Breast epithelium (tissue), 4 donors: ENCODE measurements at regions not wholly inside any gene's neighbourhood (a gene's known extent, or its start where the extent isn't known, plus 50 kb on each side); places are given as distances from the start of the nearest gene placed in this dataset.

Source experiments
- DNase-seq, 2 donors: peaks; one replicate each; pipeline ENCODE4 v3.0.0-alpha.2; 2019; ENCODE audit warnings: low spot score in 2 of 2
- H3K27ac ChIP-seq, 2 donors: fragments of 200-600 bp; sonication (generic) in 1 of 2; one replicate each; pipeline ENCODE4 v1.5.1; 2016 to 2019; ENCODE audit warnings: mild to moderate bottlenecking in 1 of 2
- H3K27me3 ChIP-seq, 2 donors: fragments of 200-600 bp; sonication (generic) in 1 of 2; one replicate each; pipeline versions ENCODE4 v1.5.1 to v1.6.0; 2017 to 2019; ENCODE audit warnings: control low read depth in 1 of 2, mild to moderate bottlenecking in 1 of 2
- H3K36me3 ChIP-seq: fragments of 200-600 bp; one replicate; pipeline ENCODE4 v1.5.1; 2019
- H3K4me1 ChIP-seq, 2 donors: fragments of 200-600 bp; sonication (generic); one replicate each; pipeline ENCODE4 v1.5.1; 2016 to 2019; ENCODE audit warnings: control low read depth in 1 of 2
- H3K4me3 ChIP-seq, 3 donors: fragments of 200-600 bp; sonication (generic); 1 replicate in 2 of 3; 2 replicates in 1 of 3; pipeline ENCODE4 v1.5.1; 2016 to 2019; ENCODE audit warnings: mild to moderate bottlenecking in 3 of 3, moderate library complexity in 2 of 3
- H3K9me3 ChIP-seq, 2 donors: fragments of 200-600 bp; sonication (generic) in 1 of 2; one replicate each; pipeline ENCODE4 v1.5.1; 2016 to 2019; ENCODE audit warnings: control low read depth in 1 of 2
- POLR2A ChIP-seq: fragments of 450-650 bp; IDR thresholded peaks from one replicate; pipeline ENCODE4 v1.6.1; 2016; ENCODE audit warnings: antibody characterized with exemption, mild to moderate bottlenecking, moderate library complexity
- POLR2AphosphoS5 ChIP-seq, 3 donors: sonication (generic); formaldehyde crosslinking; IDR thresholded peaks; one replicate each; pipeline ENCODE4 v1.6.1; 2017; ENCODE audit warnings: antibody characterized with exemption in 3 of 3
- intact Hi-C: fragments of 100-400 bp; cut with DNase I; formaldehyde crosslinking; loops from one replicate; pipeline ENCODE4 v1.15.1; 2023; ENCODE audit warnings: low total_unique reads
- TF ChIP-seq, protein P1 (sequence below), 3 donors: fragments of 450-650 bp; IDR thresholded peaks; one replicate each; pipeline ENCODE4 v1.5.1; 2016 to 2017; ENCODE audit warnings: antibody characterized with exemption in 3 of 3, mild to moderate bottlenecking in 3 of 3, moderate library complexity in 3 of 3

DNA sequence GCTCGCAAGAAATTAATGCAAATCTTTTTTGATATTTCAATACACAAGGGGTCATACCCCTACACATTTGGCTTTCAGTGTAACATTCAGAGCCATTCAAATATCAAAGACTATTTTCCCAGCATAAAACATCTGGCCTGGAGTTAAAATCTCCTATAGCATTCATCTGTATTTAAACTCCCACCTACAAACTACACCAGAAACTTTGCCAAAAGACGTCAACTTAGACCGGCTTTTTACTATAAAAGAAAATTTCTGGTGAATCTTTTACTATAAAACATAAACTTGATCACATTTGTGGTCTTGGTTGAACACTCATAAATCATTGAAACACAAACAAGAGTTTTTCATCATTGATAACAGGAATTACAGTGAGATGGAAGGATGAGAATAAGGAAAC lies 473.3 kb upstream of the DCN start:
- no peak for DNase-seq
- TF ChIP-seq, protein P1, sequence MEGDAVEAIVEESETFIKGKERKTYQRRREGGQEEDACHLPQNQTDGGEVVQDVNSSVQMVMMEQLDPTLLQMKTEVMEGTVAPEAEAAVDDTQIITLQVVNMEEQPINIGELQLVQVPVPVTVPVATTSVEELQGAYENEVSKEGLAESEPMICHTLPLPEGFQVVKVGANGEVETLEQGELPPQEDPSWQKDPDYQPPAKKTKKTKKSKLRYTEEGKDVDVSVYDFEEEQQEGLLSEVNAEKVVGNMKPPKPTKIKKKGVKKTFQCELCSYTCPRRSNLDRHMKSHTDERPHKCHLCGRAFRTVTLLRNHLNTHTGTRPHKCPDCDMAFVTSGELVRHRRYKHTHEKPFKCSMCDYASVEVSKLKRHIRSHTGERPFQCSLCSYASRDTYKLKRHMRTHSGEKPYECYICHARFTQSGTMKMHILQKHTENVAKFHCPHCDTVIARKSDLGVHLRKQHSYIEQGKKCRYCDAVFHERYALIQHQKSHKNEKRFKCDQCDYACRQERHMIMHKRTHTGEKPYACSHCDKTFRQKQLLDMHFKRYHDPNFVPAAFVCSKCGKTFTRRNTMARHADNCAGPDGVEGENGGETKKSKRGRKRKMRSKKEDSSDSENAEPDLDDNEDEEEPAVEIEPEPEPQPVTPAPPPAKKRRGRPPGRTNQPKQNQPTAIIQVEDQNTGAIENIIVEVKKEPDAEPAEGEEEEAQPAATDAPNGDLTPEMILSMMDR (IDR thresholded peaks at IDR 0.05) = no peak
- no peak for TF ChIP-seq POLR2AphosphoS5 (IDR thresholded peaks at IDR 0.05)
- TF ChIP-seq POLR2A = no peak
- Histone ChIP-seq H3K36me3 (no peaks in the 10 kb centered on the region), H3K27me3 (no peaks in the 10 kb centered on the region), H3K9me3 (no peaks in the 10 kb centered on the region), H3K4me3 (no peak overlapping the region), H3K27ac (no peak overlapping the region), H3K4me1 (no peaks in the 10 kb centered on the region)
- intact Hi-C loops = no loop called here

DNA sequence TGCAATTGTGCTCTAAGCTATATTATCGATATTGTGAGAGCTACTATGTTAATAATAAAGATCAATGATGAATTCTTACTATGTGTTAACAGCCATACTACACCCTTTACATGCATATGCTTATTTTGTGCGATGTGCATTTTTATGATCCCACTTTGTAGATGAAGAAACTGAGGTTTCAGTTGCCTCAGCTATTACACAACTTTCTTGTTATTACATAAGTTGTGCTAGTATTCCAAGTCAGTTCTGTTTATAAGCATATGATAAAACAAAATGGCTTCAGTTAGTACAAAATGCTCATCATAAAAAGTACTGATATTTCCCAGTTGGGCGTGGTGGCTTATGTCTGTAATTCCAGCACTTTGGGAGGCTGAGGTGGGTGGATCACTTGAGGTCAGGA lies 471.5 kb upstream of the DCN start:
- H3K4me3 ChIP-seq = no peak overlapping the region
- intact Hi-C loops = loop anchor here (5.0 kb wide), 1 partner anchor 368 kb away; no protein-coding TSS in a partner anchor
- no peaks in the 10 kb centered on the region for H3K36me3 ChIP-seq
- H3K27ac ChIP-seq = no peak overlapping the region
- no peaks in the 10 kb centered on the region for H3K9me3 ChIP-seq
- DNase-seq = no peak
- TF ChIP-seq, protein P1 (IDR thresholded peaks at IDR 0.05) = no peak
- TF ChIP-seq POLR2A (no peak), POLR2AphosphoS5 (IDR thresholded peaks at IDR 0.05) (no peak)
- H3K4me1 ChIP-seq = no peaks in the 10 kb centered on the region
- H3K27me3 ChIP-seq = no peaks in the 10 kb centered on the region

DNA sequence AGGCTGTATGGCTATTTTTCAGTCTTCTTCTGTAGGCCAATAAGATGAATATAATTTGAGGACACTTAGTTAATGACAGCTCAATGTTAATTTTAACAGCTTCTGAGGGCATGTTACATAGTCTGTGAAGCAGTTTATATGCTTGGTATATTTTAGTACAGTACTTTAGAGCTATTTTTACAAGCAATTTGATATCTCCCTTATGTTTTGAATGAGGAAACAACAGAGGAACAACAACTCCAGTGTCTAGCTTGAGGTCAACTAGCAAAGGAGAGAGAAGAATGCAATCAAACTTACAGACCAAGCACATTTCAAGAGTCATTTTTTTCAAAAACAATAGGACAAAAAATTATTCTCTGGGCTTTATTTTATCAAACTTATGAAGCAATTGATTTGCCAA lies 469.1 kb upstream of the DCN start:
- H3K4me1 ChIP-seq = no peaks in the 10 kb centered on the region
- no peak overlapping the region for H3K4me3 ChIP-seq
- no peaks in the 10 kb centered on the region for H3K36me3 ChIP-seq
- no peak overlapping the region for H3K27ac ChIP-seq
- no peaks in the 10 kb centered on the region for H3K27me3 ChIP-seq
- intact Hi-C loops = loop anchor here (5.0 kb wide), 1 partner anchor 371 kb away; no protein-coding TSS in a partner anchor
- no peak for TF ChIP-seq POLR2AphosphoS5 (IDR thresholded peaks at IDR 0.05)
- TF ChIP-seq POLR2A = no peak
- TF ChIP-seq, protein P1 (IDR thresholded peaks at IDR 0.05) = no peak
- no peaks in the 10 kb centered on the region for H3K9me3 ChIP-seq
- no peak for DNase-seq

DNA sequence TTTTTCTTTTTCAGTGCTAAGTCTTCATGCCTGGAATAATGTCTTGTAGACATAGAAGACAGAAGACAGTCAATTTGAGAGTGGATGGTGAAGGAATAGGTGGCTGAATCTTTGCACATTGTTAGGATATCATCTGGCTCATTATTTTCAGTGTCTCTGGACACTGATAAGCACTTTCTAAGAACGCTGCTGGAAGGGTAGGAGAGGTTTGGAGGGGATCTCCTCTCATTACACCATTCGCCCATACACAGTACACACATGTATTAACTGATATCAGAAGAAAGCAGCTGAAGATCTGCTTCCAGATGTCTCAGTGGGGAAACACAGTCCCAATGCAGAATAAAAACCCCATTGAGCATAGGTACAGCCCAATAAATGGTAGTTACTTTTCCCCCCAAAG lies 461.1 kb upstream of the DCN start:
- TF ChIP-seq POLR2AphosphoS5 (IDR thresholded peaks at IDR 0.05) (no peak), POLR2A (no peak)
- TF ChIP-seq, protein P1 (IDR thresholded peaks at IDR 0.05) = no peak
- Histone ChIP-seq H3K27ac (no peak overlapping the region), H3K36me3 (no peaks in the 10 kb centered on the region), H3K4me3 (no peak overlapping the region), H3K27me3 (no peaks in the 10 kb centered on the region), H3K4me1 (no peaks in the 10 kb centered on the region), H3K9me3 (no peaks in the 10 kb centered on the region)
- intact Hi-C loops = no loop called here
- DNase-seq = no peak

DNA sequence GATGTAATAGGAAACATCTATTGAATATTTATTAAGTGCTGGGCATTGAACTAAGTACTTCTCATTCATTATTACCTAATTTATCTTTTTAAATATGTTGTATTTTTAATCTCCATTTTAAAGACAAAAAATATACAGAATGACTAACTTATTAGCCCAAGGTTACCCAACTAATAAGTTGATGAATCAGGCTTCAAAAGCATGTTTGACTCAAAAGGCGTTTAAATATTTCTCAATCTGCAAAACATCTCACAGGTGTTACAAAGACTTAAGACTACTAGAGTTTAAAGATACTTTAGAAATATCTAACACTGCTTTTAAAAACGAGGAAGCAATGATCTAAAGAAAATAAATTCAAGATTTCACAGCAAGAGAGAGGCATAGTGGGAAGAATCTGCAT lies 457.4 kb upstream of the DCN start:
- Histone ChIP-seq H3K4me1 (no peaks in the 10 kb centered on the region), H3K9me3 (no peaks in the 10 kb centered on the region), H3K27ac (no peak overlapping the region), H3K4me3 (no peak overlapping the region), H3K36me3 (no peaks in the 10 kb centered on the region), H3K27me3 (no peaks in the 10 kb centered on the region)
- TF ChIP-seq POLR2AphosphoS5 (IDR thresholded peaks at IDR 0.05) = no peak
- TF ChIP-seq POLR2A = no peak
- TF ChIP-seq, protein P1 (IDR thresholded peaks at IDR 0.05) = no peak
- intact Hi-C loops = no loop called here
- no peak for DNase-seq
